Thoracic aorta (tissue), 2 donors: ENCODE measurements at regions not wholly inside any gene's neighbourhood (a gene's known extent, or its start where the extent isn't known, plus 50 kb on each side); places are given as distances from the start of the nearest gene placed in this dataset.

ENCODE experiments used
- ATAC-seq: fragments of 150-250 bp; one replicate; pipeline ENCODE4 v1.8.0; 2017; ENCODE audit warnings: low read depth; ENCODE audit not compliant: insufficient number of reproducible peaks, low FRiP score
- DNase-seq: peaks from one replicate; pipeline ENCODE4 v3.0.0-alpha.2; 2020; ENCODE audit warnings: low spot score
- H3K27ac ChIP-seq, 2 donors: fragments of 200-600 bp; sonication (generic); 1 replicate in 1 of 2; 2 replicates in 1 of 2; pipeline ENCODE4 v1.5.1; 2016; ENCODE audit warnings: mild to moderate bottlenecking in 2 of 2, moderate library complexity in 2 of 2
- H3K27me3 ChIP-seq: fragments of 200-600 bp; sonication (generic); replicated peaks from 2 replicates; pipeline ENCODE4 v1.6.0; 2016; ENCODE audit warnings: mild to moderate bottlenecking; ENCODE audit not compliant: insufficient read depth
- H3K36me3 ChIP-seq: fragments of 200-600 bp; sonication (generic); one replicate; pipeline ENCODE4 v1.5.1; 2016
- H3K4me1 ChIP-seq, 2 donors: fragments of 200-600 bp; sonication (generic); 1 replicate in 1 of 2; 2 replicates in 1 of 2; pipeline versions ENCODE4 v1.5.1 to v1.6.0; 2016; ENCODE audit warnings: low read depth in 2 of 2, mild to moderate bottlenecking in 1 of 2; ENCODE audit not compliant: control insufficient read depth in 1 of 2
- H3K4me3 ChIP-seq: fragments of 200-600 bp; sonication (generic); 2 replicates; pipeline ENCODE4 v1.5.1; 2016; ENCODE audit warnings: mild to moderate bottlenecking
- H3K9me3 ChIP-seq: fragments of 200-600 bp; sonication (generic); 2 replicates; pipeline ENCODE4 v1.5.1; 2016
- TF ChIP-seq, protein P1 (sequence below): fragments of 200-600 bp; sonication (generic); IDR thresholded peaks from one replicate; pipeline ENCODE4 v1.5.1; 2019; ENCODE audit warnings: antibody characterized with exemption

DNA sequence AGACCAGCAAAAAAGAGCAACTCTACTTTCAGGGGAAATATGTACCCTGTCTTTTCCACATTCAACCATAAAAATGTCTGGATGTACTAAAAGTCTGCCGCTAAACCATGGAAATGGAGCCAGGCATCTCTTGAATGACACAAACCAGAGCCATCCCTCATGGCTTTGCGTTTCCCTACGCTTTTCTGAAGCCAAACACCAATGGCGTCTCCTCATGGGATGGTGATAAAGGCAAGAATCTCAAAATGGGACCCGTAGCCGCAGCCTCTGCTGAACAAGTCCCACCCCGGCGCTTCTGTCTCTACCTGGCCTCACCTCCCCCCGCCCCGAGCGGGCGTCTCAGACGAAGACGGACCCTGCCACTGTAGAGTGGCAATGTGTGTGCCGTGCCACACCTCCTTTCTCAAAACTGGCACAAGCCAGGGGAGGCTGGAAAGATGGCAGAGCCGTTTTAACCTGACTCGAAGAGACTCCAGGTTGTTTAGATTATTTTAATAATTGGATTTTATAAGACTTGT lies 80.3 kb upstream of the AFDN start:
- H3K27me3 ChIP-seq = no peaks in the 10 kb centered on the region
- DNase-seq (no peak), ATAC-seq (no peak)
- no peaks in the 10 kb centered on the region for H3K9me3 ChIP-seq
- TF ChIP-seq, protein P1, sequence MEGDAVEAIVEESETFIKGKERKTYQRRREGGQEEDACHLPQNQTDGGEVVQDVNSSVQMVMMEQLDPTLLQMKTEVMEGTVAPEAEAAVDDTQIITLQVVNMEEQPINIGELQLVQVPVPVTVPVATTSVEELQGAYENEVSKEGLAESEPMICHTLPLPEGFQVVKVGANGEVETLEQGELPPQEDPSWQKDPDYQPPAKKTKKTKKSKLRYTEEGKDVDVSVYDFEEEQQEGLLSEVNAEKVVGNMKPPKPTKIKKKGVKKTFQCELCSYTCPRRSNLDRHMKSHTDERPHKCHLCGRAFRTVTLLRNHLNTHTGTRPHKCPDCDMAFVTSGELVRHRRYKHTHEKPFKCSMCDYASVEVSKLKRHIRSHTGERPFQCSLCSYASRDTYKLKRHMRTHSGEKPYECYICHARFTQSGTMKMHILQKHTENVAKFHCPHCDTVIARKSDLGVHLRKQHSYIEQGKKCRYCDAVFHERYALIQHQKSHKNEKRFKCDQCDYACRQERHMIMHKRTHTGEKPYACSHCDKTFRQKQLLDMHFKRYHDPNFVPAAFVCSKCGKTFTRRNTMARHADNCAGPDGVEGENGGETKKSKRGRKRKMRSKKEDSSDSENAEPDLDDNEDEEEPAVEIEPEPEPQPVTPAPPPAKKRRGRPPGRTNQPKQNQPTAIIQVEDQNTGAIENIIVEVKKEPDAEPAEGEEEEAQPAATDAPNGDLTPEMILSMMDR = no peak
- H3K36me3 ChIP-seq = no peaks in the 10 kb centered on the region
- H3K4me1 ChIP-seq = peaks cover 3 to 8% of the 10 kb centered on the region in 2 donors
- H3K4me3 ChIP-seq = no peak overlapping the region
- no peak overlapping the region for H3K27ac ChIP-seq

- no peak for DNase-seq
- H3K4me3 ChIP-seq = no peak overlapping the region
- TF ChIP-seq, protein P1 = no peak
- H3K27ac ChIP-seq = no peak overlapping the region
- H3K36me3 ChIP-seq = no peaks in the 10 kb centered on the region
- H3K9me3 ChIP-seq = no peaks in the 10 kb centered on the region
- H3K27me3 ChIP-seq = no peaks in the 10 kb centered on the region
- ATAC-seq = no peak
- H3K4me1 ChIP-seq = peaks cover 3 to 9% of the 10 kb centered on the region in 2 donors
These were observed 79.7 kb upstream of the AFDN start for GRCh38 chr6:167746975-167747374.

DNA sequence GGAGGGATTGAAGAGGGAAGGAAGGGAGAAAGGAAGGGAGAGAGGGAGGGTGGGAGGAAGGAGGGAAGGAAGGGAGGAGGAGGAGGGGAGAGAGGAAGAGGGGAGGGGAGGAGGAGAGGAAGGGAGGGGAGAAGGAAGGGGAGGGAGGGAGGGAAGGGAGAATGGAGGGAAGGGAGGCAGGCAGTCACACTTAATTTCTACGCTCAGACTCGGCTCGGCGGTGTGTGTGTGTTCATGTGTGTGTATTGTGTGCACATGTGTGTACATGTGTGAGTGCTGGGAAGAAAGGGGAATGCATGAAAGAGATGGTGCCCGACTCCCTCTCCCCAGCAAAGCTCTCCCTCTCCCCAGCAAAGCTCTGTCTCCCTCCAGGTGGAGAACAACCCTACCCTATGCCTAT lies 79.1 kb upstream of the AFDN start:
- ATAC-seq (no peak), DNase-seq (no peak)
- peaks cover 3 to 9% of the 10 kb centered on the region in 2 donors for H3K4me1 ChIP-seq
- no peak overlapping the region for H3K27ac ChIP-seq
- no peaks in the 10 kb centered on the region for H3K36me3 ChIP-seq
- TF ChIP-seq, protein P1 = no peak
- H3K9me3 ChIP-seq = no peaks in the 10 kb centered on the region
- H3K4me3 ChIP-seq = no peak overlapping the region
- H3K27me3 ChIP-seq = no peaks in the 10 kb centered on the region

- Histone ChIP-seq H3K4me1 (peaks cover 3 to 9% of the 10 kb centered on the region in 2 donors), H3K27ac (no peak overlapping the region), H3K27me3 (no peaks in the 10 kb centered on the region), H3K36me3 (no peaks in the 10 kb centered on the region), H3K9me3 (no peaks in the 10 kb centered on the region), H3K4me3 (no peak overlapping the region)
- TF ChIP-seq, protein P1 = no peak
- DNase-seq (no peak), ATAC-seq (no peak)
These were observed 78.7 kb upstream of the AFDN start for GRCh38 chr6:167748046-167748445.

- TF ChIP-seq, protein P1 = no peak
- Histone ChIP-seq H3K27me3 (no peaks in the 10 kb centered on the region), H3K9me3 (no peaks in the 10 kb centered on the region), H3K27ac (no peak overlapping the region), H3K36me3 (no peaks in the 10 kb centered on the region), H3K4me1 (peaks cover 3 to 9% of the 10 kb centered on the region in 2 donors), H3K4me3 (no peak overlapping the region)
- DNase-seq = no peak
- no peak for ATAC-seq
These were observed 78.0 kb upstream of the AFDN start for GRCh38 chr6:167748458-167749379.
